HG03025 (cell line): ENCODE measurements at regions not wholly inside any gene's neighbourhood (a gene's known extent, or its start where the extent isn't known, plus 50 kb on each side); places are given as distances from the start of the nearest gene placed in this dataset.

Experiments used
- ATAC-seq: cut with Tn5 transposase; IDR thresholded peaks from one replicate; pipeline ENCODE4 v1.9.1; 2021; ENCODE audit warnings: mild to moderate bottlenecking, moderate library complexity; ENCODE audit not compliant: unreplicated experiment, low FRiP score

- no peak for ATAC-seq
These were observed 395.2 kb downstream of the MTX2 start for GRCh38 chr2:176664478-176664877.

- no peak for ATAC-seq
These were observed 395.8 kb downstream of the MTX2 start for GRCh38 chr2:176665086-176665485.

- ATAC-seq = no peak
These were observed 399.7 kb downstream of the MTX2 start for GRCh38 chr2:176668912-176669311.

GRCh38 chr2:176669398-176670174, 400.3 kb downstream of the MTX2 start:
- peak; percentile 74 for ATAC-seq

GRCh38 chr2:176675271-176675949, 406.2 kb downstream of the MTX2 start:
- no peak for ATAC-seq

GRCh38 chr2:176677746-176678265, 408.6 kb downstream of the MTX2 start:
- ATAC-seq = no peak

- ATAC-seq = no peak
These were observed 409.3 kb downstream of the MTX2 start for GRCh38 chr2:176678571-176678970.

GRCh38 chr2:176679061-176679669, 409.9 kb downstream of the MTX2 start:
- ATAC-seq = no peak

GRCh38 chr2:176680916-176681516, 411.8 kb downstream of the MTX2 start:
- no peak for ATAC-seq

- no peak for ATAC-seq
These were observed 412.4 kb downstream of the MTX2 start for GRCh38 chr2:176681584-176682115.

GRCh38 chr2:176682278-176682677, 413.0 kb downstream of the MTX2 start:
- ATAC-seq = no peak

- ATAC-seq = no peak
These were observed 414.4 kb downstream of the MTX2 start for GRCh38 chr2:176683618-176684111.

- no peak for ATAC-seq
These were observed 416.7 kb downstream of the MTX2 start for GRCh38 chr2:176685908-176686307.

GRCh38 chr2:176686328-176686727, 417.1 kb downstream of the MTX2 start:
- no peak for ATAC-seq

- ATAC-seq = no peak
These were observed 418.1 kb downstream of the MTX2 start for GRCh38 chr2:176687342-176687741.

- no peak for ATAC-seq
These were observed 418.7 kb downstream of the MTX2 start for GRCh38 chr2:176687944-176688343.

GRCh38 chr2:176689711-176690110, 420.5 kb downstream of the MTX2 start:
- ATAC-seq = no peak

- no peak for ATAC-seq
These were observed 422.2 kb downstream of the MTX2 start for GRCh38 chr2:176691471-176691870.

- ATAC-seq = no peak
These were observed 423.3 kb downstream of the MTX2 start for GRCh38 chr2:176692533-176692932.

GRCh38 chr2:176699098-176699497, 429.9 kb downstream of the MTX2 start:
- ATAC-seq = no peak

GRCh38 chr2:176699644-176700043, 430.4 kb downstream of the MTX2 start:
- no peak for ATAC-seq
